ENCODE measurements at regions not wholly inside any gene's neighbourhood (a gene's known extent, or its start where the extent isn't known, plus 50 kb on each side); places are given as distances from the start of the nearest gene placed in this dataset.

GRCh38 chr3:116591236-116591635, 118.3 kb upstream of the TUSC7 start:
- TF ChIP-seq CTCF (IDR thresholded peaks at IDR 0.05; ENCODE audit: insufficient read depth, low read length), result no peak
- TF ChIP-seq POLR2AphosphoS5 (IDR thresholded peaks at IDR 0.05; ENCODE audit: low read depth), result no peak
- TF ChIP-seq, protein P1, sequence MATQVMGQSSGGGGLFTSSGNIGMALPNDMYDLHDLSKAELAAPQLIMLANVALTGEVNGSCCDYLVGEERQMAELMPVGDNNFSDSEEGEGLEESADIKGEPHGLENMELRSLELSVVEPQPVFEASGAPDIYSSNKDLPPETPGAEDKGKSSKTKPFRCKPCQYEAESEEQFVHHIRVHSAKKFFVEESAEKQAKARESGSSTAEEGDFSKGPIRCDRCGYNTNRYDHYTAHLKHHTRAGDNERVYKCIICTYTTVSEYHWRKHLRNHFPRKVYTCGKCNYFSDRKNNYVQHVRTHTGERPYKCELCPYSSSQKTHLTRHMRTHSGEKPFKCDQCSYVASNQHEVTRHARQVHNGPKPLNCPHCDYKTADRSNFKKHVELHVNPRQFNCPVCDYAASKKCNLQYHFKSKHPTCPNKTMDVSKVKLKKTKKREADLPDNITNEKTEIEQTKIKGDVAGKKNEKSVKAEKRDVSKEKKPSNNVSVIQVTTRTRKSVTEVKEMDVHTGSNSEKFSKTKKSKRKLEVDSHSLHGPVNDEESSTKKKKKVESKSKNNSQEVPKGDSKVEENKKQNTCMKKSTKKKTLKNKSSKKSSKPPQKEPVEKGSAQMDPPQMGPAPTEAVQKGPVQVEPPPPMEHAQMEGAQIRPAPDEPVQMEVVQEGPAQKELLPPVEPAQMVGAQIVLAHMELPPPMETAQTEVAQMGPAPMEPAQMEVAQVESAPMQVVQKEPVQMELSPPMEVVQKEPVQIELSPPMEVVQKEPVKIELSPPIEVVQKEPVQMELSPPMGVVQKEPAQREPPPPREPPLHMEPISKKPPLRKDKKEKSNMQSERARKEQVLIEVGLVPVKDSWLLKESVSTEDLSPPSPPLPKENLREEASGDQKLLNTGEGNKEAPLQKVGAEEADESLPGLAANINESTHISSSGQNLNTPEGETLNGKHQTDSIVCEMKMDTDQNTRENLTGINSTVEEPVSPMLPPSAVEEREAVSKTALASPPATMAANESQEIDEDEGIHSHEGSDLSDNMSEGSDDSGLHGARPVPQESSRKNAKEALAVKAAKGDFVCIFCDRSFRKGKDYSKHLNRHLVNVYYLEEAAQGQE (IDR thresholded peaks at IDR 0.05; ENCODE audit: insufficient replicate concordance, low read depth), result no peak
- no peak for TF ChIP-seq GABPA (IDR thresholded peaks at IDR 0.05; ENCODE audit: low read depth)

Data from HL-60 (cell line).